ENCODE measurements at regions not wholly inside any gene's neighbourhood (a gene's known extent, or its start where the extent isn't known, plus 50 kb on each side); places are given as distances from the start of the nearest gene placed in this dataset.

DNA sequence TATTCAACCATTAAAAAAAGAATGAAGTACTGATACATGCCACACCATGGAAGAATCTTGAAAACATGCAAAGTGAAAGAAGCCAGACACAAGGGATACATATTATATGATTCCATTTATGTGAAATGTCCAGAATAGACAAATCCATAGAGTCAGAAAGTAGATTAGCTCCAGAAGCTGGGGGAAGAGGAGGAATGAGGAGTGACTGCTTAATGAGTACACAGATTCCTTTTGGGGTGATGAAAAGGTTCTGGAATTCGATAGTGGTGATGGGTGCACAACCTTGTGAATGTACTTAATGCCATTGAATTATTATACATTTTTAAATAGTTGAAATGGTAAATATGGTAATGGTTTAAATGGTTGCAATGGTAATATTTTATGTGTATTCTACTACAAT is 90.6 kb upstream of the SPATA12 start:
- TF ChIP-seq EZH2 (optimal IDR thresholded peaks at IDR 0.05; ENCODE audit: low read depth, low read length): no peak
- TF ChIP-seq, protein P1, sequence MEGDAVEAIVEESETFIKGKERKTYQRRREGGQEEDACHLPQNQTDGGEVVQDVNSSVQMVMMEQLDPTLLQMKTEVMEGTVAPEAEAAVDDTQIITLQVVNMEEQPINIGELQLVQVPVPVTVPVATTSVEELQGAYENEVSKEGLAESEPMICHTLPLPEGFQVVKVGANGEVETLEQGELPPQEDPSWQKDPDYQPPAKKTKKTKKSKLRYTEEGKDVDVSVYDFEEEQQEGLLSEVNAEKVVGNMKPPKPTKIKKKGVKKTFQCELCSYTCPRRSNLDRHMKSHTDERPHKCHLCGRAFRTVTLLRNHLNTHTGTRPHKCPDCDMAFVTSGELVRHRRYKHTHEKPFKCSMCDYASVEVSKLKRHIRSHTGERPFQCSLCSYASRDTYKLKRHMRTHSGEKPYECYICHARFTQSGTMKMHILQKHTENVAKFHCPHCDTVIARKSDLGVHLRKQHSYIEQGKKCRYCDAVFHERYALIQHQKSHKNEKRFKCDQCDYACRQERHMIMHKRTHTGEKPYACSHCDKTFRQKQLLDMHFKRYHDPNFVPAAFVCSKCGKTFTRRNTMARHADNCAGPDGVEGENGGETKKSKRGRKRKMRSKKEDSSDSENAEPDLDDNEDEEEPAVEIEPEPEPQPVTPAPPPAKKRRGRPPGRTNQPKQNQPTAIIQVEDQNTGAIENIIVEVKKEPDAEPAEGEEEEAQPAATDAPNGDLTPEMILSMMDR (IDR thresholded peaks at IDR 0.05; ENCODE audit: low read length): no peak

All from MM.1S (cell line).